Sigmoid colon (tissue), 6 donors: ENCODE measurements at regions not wholly inside any gene's neighbourhood (a gene's known extent, or its start where the extent isn't known, plus 50 kb on each side); places are given as distances from the start of the nearest gene placed in this dataset.

Source experiments
- DNase-seq: peaks from one replicate; pipeline ENCODE4 v3.0.0-alpha.2; 2019
- H3K27ac ChIP-seq, 4 donors: fragments of 200-600 bp; sonication (generic); one replicate each; pipeline ENCODE4 v1.5.1; 2016 to 2019; ENCODE audit warnings: mild to moderate bottlenecking in 1 of 4
- H3K27me3 ChIP-seq, 3 donors: fragments of 200-600 bp; sonication (generic); one replicate each; pipeline ENCODE4 v1.5.1; 2019; ENCODE audit warnings: mild to moderate bottlenecking in 1 of 3
- H3K36me3 ChIP-seq, 4 donors: fragments of 200-600 bp; sonication (generic); one replicate each; pipeline ENCODE4 v1.5.1; 2016 to 2019
- H3K4me1 ChIP-seq, 4 donors: fragments of 200-600 bp; sonication (generic); one replicate each; pipeline ENCODE4 v1.5.1; 2017 to 2019
- H3K4me3 ChIP-seq, 4 donors: fragments of 200-600 bp; sonication (generic); one replicate each; pipeline ENCODE4 v1.5.1; 2017 to 2019; ENCODE audit warnings: mild to moderate bottlenecking in 2 of 4, moderate library complexity in 1 of 4
- H3K9me3 ChIP-seq, 4 donors: fragments of 200-600 bp in 3 of 4; sonication (generic) in 3 of 4; one replicate each; pipeline versions ENCODE4 v1.5.1 to v1.6.1; 2013 to 2019
- EP300 ChIP-seq, 4 donors: sonication (generic); formaldehyde crosslinking; IDR thresholded peaks; one replicate each; pipeline ENCODE4 v1.6.1; 2017; ENCODE audit warnings: antibody characterized with exemption in 4 of 4
- POLR2A ChIP-seq, 2 donors: fragments of 450-650 bp; IDR thresholded peaks; one replicate each; pipeline ENCODE4 v1.6.1; 2016; ENCODE audit warnings: antibody characterized with exemption in 2 of 2, mild to moderate bottlenecking in 2 of 2, moderate library complexity in 2 of 2
- POLR2AphosphoS5 ChIP-seq, 4 donors: sonication (generic); formaldehyde crosslinking; IDR thresholded peaks; one replicate each; pipeline ENCODE4 v1.6.1; 2017; ENCODE audit warnings: antibody characterized with exemption in 4 of 4
- WGBS, 2 donors: extraction: QIAGEN DNeasy Blood & Tissue Kit; methylation state at CpG; one replicate each; pipeline ENCODE4 v1.1.7; 2013; 5-methylcytosine and 5-hydroxymethylcytosine counted together
- intact Hi-C: fragments of 100-400 bp; cut with DNase I; formaldehyde crosslinking; loops from one replicate; pipeline ENCODE4 v1.15.1; 2023
- TF ChIP-seq, protein P1 (sequence below), 4 experiments: fragments of 450-650 bp in 3 of 4; fragments of 200-600 bp in 1 of 4; IDR thresholded peaks; one replicate each; pipeline ENCODE4 v1.5.1; 2016 to 2019; ENCODE audit warnings: antibody characterized with exemption in 4 of 4, mild to moderate bottlenecking in 3 of 4, moderate library complexity in 2 of 4
- donor health status: healthy with polysubstance abuse.
- donor health status: healthy.

DNA sequence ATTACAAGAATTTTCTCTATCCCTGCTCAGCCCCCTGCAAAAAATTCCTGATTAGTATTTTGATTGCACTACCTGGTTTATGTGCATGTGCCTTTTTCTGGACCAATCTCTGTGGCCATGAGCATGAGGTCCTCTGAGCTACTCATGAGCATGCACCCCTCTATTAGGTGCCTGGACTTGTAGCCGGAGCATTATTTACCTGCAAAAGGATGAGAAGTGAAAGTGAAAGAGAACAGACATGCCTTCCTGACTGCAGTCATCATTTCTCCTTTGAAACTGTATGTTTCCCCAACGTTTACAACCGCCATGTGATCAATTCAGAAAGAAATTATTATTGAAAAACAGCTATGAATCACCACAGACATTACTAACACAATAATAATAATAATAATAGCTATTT is 1008.8 kb downstream of the ROBO2 start:
- intact Hi-C loops = no loop called here
- TF ChIP-seq, protein P1, sequence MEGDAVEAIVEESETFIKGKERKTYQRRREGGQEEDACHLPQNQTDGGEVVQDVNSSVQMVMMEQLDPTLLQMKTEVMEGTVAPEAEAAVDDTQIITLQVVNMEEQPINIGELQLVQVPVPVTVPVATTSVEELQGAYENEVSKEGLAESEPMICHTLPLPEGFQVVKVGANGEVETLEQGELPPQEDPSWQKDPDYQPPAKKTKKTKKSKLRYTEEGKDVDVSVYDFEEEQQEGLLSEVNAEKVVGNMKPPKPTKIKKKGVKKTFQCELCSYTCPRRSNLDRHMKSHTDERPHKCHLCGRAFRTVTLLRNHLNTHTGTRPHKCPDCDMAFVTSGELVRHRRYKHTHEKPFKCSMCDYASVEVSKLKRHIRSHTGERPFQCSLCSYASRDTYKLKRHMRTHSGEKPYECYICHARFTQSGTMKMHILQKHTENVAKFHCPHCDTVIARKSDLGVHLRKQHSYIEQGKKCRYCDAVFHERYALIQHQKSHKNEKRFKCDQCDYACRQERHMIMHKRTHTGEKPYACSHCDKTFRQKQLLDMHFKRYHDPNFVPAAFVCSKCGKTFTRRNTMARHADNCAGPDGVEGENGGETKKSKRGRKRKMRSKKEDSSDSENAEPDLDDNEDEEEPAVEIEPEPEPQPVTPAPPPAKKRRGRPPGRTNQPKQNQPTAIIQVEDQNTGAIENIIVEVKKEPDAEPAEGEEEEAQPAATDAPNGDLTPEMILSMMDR (IDR thresholded peaks at IDR 0.05) = no peak
- TF ChIP-seq POLR2AphosphoS5 (IDR thresholded peaks at IDR 0.05) (no peak), EP300 (IDR thresholded peaks at IDR 0.05) (no peak), POLR2A (IDR thresholded peaks at IDR 0.05) (no peak)
- H3K27ac ChIP-seq = no peak overlapping the region
- WGBS, 2 donors = 27 to 42% methylated on average over 3 of the region's 3 CpGs
- no peaks in the 10 kb centered on the region for H3K4me1 ChIP-seq
- no peak for DNase-seq
- no peak overlapping the region for H3K4me3 ChIP-seq
- no peaks in the 10 kb centered on the region for H3K36me3 ChIP-seq
- H3K9me3 ChIP-seq = no peaks in the 10 kb centered on the region
- H3K27me3 ChIP-seq = no peaks in the 10 kb centered on the region

DNA sequence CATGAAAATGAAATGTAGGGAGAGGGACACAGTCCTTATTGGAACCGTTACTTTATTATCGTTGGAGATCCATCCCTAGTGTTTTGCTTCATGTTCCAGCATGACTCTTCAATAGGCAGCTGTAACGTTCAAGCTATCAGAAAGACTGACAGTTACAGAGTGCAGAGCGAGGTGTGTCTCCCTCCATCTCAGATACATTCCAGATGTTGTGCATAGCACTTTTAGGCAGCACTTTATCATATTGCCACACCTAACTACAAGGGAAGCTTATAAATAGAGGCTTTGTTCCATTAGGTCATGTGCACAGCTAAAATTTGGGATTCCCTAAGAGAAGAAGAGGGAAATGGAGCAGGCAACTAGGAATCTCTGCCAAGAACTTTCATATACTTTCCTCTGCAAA is 1009.6 kb downstream of the ROBO2 start:
- Histone ChIP-seq H3K4me1 (no peaks in the 10 kb centered on the region), H3K27me3 (no peaks in the 10 kb centered on the region), H3K27ac (no peak overlapping the region), H3K9me3 (no peaks in the 10 kb centered on the region), H3K4me3 (no peak overlapping the region), H3K36me3 (no peaks in the 10 kb centered on the region)
- DNase-seq = no peak
- intact Hi-C loops = no loop called here
- TF ChIP-seq POLR2AphosphoS5 (IDR thresholded peaks at IDR 0.05) (no peak), EP300 (IDR thresholded peaks at IDR 0.05) (no peak), POLR2A (IDR thresholded peaks at IDR 0.05) (no peak)
- TF ChIP-seq, protein P1 (IDR thresholded peaks at IDR 0.05) = no peak
- 83 to 84% methylated on average over 4 of the region's 4 CpGs for WGBS, 2 donors

DNA sequence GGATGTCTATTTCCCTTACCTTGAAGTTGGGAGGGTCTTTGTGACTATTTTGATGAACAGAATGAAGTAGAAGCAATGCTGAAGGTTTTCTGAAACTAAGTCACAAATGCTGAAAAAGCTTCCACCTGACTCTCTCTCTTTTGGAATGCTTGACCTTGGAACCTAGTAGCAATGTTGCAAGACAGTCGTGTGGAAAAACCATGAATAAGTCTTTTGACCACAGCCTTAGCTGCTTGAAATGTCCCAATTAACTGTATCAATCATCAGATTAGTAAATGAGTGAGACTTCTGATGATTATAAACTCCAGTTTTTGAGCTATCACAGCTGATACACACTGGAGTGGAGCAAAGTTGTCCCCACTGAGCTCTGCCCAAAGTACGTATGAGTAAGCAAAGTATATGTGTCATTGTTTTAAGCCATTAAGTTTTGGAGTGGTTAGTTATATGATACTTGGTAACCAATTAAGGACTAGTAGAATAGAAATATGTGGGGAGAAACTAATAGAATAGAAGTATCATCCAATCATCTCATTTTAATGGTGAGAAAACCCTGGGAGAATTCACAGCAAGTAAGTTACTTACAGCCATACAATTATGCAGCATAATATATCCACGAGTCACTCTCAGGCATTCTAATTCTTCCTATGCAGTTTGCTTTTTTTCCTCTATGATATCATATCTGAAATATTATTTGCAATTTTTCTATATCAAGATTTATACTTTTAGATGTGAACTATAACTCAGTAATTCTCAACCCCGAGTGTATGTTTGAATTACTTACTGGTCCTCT is 1010.6 kb downstream of the ROBO2 start:
- Histone ChIP-seq H3K4me1 (no peaks in the 10 kb centered on the region), H3K36me3 (no peaks in the 10 kb centered on the region), H3K27ac (no peak overlapping the region), H3K27me3 (no peaks in the 10 kb centered on the region), H3K4me3 (no peak overlapping the region), H3K9me3 (no peaks in the 10 kb centered on the region)
- no peak for DNase-seq
- intact Hi-C loops = no loop called here
- TF ChIP-seq EP300 (IDR thresholded peaks at IDR 0.05) = no peak
- TF ChIP-seq POLR2A (IDR thresholded peaks at IDR 0.05) = no peak
- TF ChIP-seq, protein P1 (IDR thresholded peaks at IDR 0.05) = no peak
- no peak for TF ChIP-seq POLR2AphosphoS5 (IDR thresholded peaks at IDR 0.05)
- 79 to 87% methylated on average over 4 of the region's 4 CpGs for WGBS, 2 donors

DNA sequence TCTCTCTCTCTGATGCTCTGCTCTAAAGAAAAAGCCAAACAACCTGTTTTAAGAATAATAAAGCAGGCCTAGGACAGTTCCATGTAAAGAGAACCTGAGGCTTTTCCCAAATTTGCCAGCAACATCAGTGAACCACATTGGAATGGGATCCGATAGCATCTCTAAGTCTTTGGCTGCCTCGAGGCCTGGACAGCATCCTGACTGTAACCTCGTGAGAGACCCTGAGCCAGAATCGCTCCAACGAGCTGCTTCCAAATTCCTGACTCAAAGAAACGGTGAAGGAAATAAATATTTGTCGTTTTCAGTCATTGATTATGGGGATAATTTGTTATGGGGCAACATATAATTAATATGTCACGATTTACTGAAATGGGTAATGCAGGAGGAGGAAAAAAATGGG is 1012.8 kb downstream of the ROBO2 start:
- DNase-seq = no peak
- H3K27ac ChIP-seq = no peak overlapping the region
- 80 to 86% methylated on average over 8 of the region's 8 CpGs for WGBS, 2 donors
- no peaks in the 10 kb centered on the region for H3K27me3 ChIP-seq
- no peak overlapping the region for H3K4me3 ChIP-seq
- no peaks in the 10 kb centered on the region for H3K36me3 ChIP-seq
- H3K9me3 ChIP-seq = no peaks in the 10 kb centered on the region
- intact Hi-C loops = no loop called here
- TF ChIP-seq, protein P1 (IDR thresholded peaks at IDR 0.05) = no peak
- TF ChIP-seq EP300 (IDR thresholded peaks at IDR 0.05) = no peak
- TF ChIP-seq POLR2A (IDR thresholded peaks at IDR 0.05) = no peak
- no peak for TF ChIP-seq POLR2AphosphoS5 (IDR thresholded peaks at IDR 0.05)
- no peaks in the 10 kb centered on the region for H3K4me1 ChIP-seq

DNA sequence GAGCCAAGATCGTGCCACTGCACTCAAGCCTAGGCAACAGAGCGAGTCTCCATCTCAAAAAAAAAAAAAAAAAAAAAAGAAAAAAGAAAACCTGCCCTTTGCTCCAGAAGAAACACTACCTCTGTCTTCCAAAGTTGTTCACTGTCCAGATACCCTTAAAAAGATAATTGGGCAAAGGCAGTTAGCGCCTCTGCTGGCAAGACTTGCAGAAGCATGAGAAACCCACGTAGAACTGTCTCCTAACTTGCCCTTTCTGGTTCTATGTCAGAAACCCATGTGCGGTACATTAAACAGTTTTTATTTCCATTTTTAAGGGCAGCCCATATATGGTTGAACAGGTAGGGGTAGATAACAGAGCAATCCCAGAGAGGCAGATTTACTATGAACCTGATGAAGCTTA is 1026.4 kb downstream of the ROBO2 start:
- H3K4me3 ChIP-seq = no peak overlapping the region
- intact Hi-C loops = no loop called here
- H3K4me1 ChIP-seq = no peaks in the 10 kb centered on the region
- TF ChIP-seq POLR2AphosphoS5 (IDR thresholded peaks at IDR 0.05) = no peak
- no peak for TF ChIP-seq EP300 (IDR thresholded peaks at IDR 0.05)
- no peak for TF ChIP-seq POLR2A (IDR thresholded peaks at IDR 0.05)
- TF ChIP-seq, protein P1 (IDR thresholded peaks at IDR 0.05) = no peak
- DNase-seq = no peak
- WGBS, 2 donors = 82 to 89% methylated on average over 5 of the region's 5 CpGs
- no peak overlapping the region for H3K27ac ChIP-seq
- no peaks in the 10 kb centered on the region for H3K27me3 ChIP-seq
- no peaks in the 10 kb centered on the region for H3K9me3 ChIP-seq
- no peaks in the 10 kb centered on the region for H3K36me3 ChIP-seq
